ENCODE measurements at regions not wholly inside any gene's neighbourhood (a gene's known extent, or its start where the extent isn't known, plus 50 kb on each side); places are given as distances from the start of the nearest gene placed in this dataset.
A peak's percentile ranks its signal among the peaks of the same experiment; 100 is the strongest.
"Not testable (repeated sequence)": the region's sequence is repeated elsewhere in the genome, so short reads cannot be mapped to it uniquely, and the experiment has no call there.

DNA sequence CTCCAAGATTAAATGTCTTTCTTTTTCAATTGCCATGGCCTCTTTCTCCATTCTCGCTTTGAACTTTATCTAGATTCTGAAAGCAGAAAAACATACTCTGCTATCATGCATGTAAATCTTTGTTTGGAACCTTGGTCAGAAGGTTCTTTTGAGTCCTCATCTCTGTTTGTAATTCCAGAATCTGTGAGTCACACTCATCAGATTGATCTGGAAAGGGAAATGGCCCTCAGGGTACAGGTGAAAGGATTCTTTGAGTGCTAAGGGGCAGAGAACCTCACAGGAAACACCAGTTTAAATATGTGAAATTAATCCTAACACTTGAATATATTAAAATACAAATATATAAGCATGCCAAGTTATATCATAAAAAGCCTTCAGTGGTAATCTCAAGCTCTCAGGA lies 211.0 kb upstream of the ADGRL3 start:
- intact Hi-C loops (cut with DNase I) = no loop called here
- DNase-seq (no peak), ATAC-seq (ENCODE audit: poor library complexity) (no peak)

- ATAC-seq (ENCODE audit: poor library complexity) (no peak), DNase-seq (no peak)
- intact Hi-C loops (cut with DNase I) = no loop called here
Measured at GRCh38 chr4:60992037-60992436, 208.1 kb upstream of the ADGRL3 start.

- ATAC-seq (ENCODE audit: poor library complexity) = no peak
- intact Hi-C loops (cut with DNase I) = no loop called here
- DNase-seq = no peak
Measured at GRCh38 chr4:61003301-61003700, 196.8 kb upstream of the ADGRL3 start.

GRCh38 chr4:61004651-61005170 lies 195.4 kb upstream of the ADGRL3 start:
- ATAC-seq (ENCODE audit: poor library complexity) = no peak
- intact Hi-C loops (cut with DNase I) = no loop called here
- DNase-seq = no peak

GRCh38 chr4:61011051-61011450 lies 189.1 kb upstream of the ADGRL3 start:
- ATAC-seq (ENCODE audit: poor library complexity) = no peak
- intact Hi-C loops (cut with DNase I) = no loop called here
- DNase-seq = no peak

DNA sequence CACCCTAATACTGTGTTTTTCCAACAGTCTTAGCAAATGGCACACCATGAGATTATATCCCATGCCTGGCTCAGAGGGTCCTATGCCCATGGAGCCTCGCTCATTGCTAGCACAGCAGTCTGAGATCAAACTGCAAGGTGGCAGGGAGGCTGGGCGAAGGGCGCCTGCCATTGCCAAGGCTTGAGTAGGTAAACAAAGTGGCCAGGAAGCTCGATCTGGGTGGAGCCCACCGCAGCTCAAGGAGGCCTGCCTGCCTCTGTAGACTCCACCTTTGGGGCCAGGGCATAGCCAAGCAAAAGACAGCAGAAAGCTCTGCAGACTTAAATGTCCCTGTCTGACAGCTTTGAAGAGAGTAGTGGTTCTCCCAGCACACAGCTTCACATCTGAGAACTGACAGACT lies 188.2 kb upstream of the ADGRL3 start:
- DNase-seq; intact Hi-C loops (cut with DNase I); ATAC-seq (ENCODE audit: poor library complexity): not testable (repeated sequence)

DNA sequence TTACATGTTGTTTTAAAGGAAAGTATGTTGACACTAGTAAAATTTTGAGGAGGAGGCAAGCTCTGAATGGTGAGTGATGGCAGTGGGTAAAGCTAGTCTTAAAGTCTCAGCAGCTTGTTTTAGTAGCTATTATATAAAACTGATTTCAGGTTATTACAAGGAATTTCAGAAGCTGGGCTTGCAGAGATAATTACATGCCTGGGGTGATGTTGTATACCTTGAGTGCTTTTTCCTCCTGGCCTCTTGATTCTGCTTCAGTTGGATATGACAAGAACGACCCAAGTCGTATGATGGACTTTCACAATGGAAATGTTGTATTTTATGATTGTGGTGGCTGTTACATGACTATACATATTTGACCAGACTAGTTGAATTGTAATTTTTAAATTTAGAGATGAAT lies 175.5 kb upstream of the ADGRL3 start:
- ATAC-seq (ENCODE audit: poor library complexity) (no peak), DNase-seq (no peak)
- intact Hi-C loops (cut with DNase I) = no loop called here

GRCh38 chr4:61027939-61028338 lies 172.2 kb upstream of the ADGRL3 start:
- intact Hi-C loops (cut with DNase I) = no loop called here
- DNase-seq (no peak), ATAC-seq (ENCODE audit: poor library complexity) (no peak)

- ATAC-seq (ENCODE audit: poor library complexity) (no peak), DNase-seq (no peak)
- intact Hi-C loops (cut with DNase I) = no loop called here
Measured at GRCh38 chr4:61036071-61036684, 163.9 kb upstream of the ADGRL3 start.

DNA sequence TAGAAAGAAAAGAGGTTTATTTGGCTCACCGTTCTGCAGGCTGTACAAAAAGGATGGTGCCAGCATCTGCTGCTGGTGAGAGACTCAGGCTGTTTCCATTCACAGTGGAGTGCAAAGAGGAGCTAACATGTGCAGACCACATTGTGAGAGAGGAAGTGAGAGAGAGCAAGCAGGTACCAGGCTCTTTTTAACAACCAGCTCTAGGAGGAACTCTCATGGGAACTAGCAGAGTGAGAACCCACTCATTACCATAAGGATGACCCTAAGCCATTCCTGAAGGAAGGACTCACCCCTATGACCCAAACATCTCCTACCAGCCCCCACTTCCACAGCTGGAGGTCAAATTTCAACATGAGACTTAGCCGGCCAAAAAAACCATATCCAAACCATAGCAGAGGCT lies 158.6 kb upstream of the ADGRL3 start:
- ATAC-seq (ENCODE audit: poor library complexity) = no peak
- DNase-seq = no peak
- intact Hi-C loops (cut with DNase I) = no loop called here

DNA sequence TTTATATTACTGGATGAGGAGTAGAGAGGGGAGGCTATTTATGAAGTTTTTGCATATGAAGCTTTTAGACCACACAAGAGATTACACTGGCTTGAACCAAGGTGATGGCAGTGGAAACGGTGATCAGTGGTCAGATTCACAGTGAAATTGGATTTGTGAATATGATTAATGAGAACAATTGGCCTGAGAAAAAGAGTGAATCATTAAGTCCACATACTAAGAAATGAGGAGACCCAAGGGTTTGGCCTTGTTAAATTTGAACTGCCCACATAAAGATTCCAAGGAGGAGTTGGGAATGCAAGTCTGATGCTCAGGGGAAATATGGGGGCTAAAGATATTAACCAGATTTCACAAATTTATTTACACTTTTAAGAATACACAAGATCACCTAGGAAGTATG lies 155.3 kb upstream of the ADGRL3 start:
- DNase-seq = no peak
- no peak for ATAC-seq (ENCODE audit: poor library complexity)
- intact Hi-C loops (cut with DNase I) = no loop called here

- ATAC-seq (ENCODE audit: poor library complexity) = no peak
- intact Hi-C loops (cut with DNase I) = no loop called here
- DNase-seq = no peak
Measured at GRCh38 chr4:61049018-61049417, 151.1 kb upstream of the ADGRL3 start.

- no peak for ATAC-seq (ENCODE audit: poor library complexity)
- intact Hi-C loops (cut with DNase I) = no loop called here
- no peak for DNase-seq
Measured at GRCh38 chr4:61067381-61067780, 132.7 kb upstream of the ADGRL3 start.

DNA sequence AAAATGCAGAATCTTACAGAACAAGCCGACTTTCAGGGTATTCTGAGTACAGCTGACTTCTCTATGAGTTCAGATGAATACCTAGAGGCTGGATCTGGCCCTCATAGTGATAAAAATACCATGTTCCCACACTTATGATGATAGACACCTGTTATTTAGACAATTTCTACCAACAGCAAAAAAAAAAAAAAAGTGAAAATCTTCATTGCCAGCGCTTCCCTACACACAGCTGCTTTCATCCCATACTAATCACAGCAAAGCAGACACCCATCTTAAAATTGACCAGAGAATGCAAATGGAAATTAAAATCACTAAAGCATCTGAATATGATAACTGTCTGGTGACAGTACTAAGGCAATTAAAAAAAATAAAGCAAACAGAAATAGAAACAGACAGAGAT lies 132.1 kb upstream of the ADGRL3 start:
- DNase-seq (no peak), ATAC-seq (ENCODE audit: poor library complexity) (no peak)
- intact Hi-C loops (cut with DNase I) = no loop called here

GRCh38 chr4:61068745-61069144 lies 131.4 kb upstream of the ADGRL3 start:
- ATAC-seq (ENCODE audit: poor library complexity) (peak; percentile 78), DNase-seq (no peak)
- intact Hi-C loops (cut with DNase I) = no loop called here

GRCh38 chr4:61070269-61070668 lies 129.9 kb upstream of the ADGRL3 start:
- intact Hi-C loops (cut with DNase I) = no loop called here
- DNase-seq (no peak), ATAC-seq (ENCODE audit: poor library complexity) (no peak)

DNA sequence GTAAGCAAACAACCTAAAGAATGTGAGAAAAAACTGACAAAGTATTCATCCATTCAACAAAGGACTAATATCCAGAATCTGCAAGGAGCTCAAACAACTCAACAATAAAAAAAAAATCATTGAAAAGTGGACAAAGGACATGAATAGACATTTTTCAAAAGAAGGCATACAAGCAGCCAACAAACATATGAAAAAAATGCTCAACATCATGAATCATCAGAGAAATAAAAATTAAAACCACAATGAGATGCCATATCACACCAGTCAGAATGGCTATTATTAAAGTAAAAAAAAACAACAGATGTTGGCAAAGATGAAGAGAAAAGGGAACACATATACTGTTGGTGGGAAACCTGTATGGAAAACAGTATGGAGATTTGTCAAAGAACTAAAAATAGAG lies 120.7 kb upstream of the ADGRL3 start:
- ATAC-seq (ENCODE audit: poor library complexity) (no peak), DNase-seq (no peak)
- intact Hi-C loops (cut with DNase I) = no loop called here

DNA sequence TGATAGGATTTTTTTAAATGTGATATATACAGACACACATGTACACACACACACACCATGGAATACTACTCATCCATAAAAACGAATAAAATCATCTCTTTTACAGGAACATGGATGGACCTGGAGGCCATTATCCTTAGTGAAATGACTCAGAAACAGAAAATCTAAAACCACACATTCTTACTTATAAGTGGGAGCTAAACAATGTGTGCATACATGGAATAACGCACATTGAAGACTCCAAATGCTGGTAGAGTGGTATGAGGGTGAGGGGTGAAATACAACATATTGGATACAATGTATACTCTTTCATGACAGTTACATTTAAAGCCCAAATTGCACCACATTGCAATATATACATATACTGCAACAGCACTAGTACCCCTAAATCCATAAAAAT lies 120.2 kb upstream of the ADGRL3 start:
- intact Hi-C loops (cut with DNase I) = no loop called here
- ATAC-seq (ENCODE audit: poor library complexity) = no peak
- DNase-seq = no peak

- intact Hi-C loops (cut with DNase I) = no loop called here
- DNase-seq = no peak
- no peak for ATAC-seq (ENCODE audit: poor library complexity)
Measured at GRCh38 chr4:61085534-61085933, 114.6 kb upstream of the ADGRL3 start.

DNA sequence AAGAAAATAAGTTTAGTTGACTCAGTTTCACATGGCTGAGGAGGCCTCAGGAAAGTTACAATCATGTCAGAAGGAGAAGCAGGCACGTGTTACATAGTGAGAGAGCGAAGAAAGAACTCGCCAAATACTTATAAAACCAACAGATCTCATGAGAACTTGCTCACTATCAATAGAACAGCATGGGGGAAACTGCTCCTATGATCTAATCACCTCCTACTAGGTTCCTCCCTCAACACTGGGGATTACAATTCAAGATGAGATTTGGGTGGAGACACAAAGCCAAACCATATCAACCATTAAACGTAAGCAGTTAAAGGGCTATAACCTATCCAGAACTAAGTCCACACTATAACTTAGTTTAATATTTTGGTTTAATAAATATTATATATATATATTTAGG lies 113.8 kb upstream of the ADGRL3 start:
- no peak for ATAC-seq (ENCODE audit: poor library complexity)
- no peak for DNase-seq
- intact Hi-C loops (cut with DNase I) = no loop called here

DNA sequence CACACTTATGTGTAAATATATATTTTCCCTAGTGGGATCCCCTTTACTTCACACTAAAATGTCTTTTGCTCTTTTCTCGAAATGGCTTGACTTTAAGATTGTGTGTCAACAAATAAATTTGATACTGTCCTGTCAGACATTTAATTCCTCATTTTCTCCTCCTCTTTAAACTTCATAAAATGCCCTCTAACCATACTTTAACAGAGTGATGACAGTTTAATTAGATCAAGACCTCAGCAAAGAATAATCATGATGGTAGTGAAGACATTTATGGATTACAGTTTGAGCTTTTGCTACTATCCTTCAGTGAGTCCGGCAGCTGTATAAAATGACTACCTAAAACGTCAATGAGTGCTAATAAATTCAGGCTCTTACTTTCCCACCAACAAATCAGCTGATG lies 113.1 kb upstream of the ADGRL3 start:
- no peak for ATAC-seq (ENCODE audit: poor library complexity)
- no peak for DNase-seq
- intact Hi-C loops (cut with DNase I) = no loop called here

Measured in Right ventricle myocardium superior (tissue), 1 donor.